DOHH2 (cell line): ENCODE measurements at regions not wholly inside any gene's neighbourhood (a gene's known extent, or its start where the extent isn't known, plus 50 kb on each side); places are given as distances from the start of the nearest gene placed in this dataset.

ENCODE experiments used
- EZH2phosphoT487 ChIP-seq: fragments of 200-600 bp; sonication (generic); IDR thresholded peaks from 2 replicates; pipeline ENCODE4 v1.6.1; 2017; ENCODE audit warnings: borderline replicate concordance, mild to moderate bottlenecking, antibody characterized with exemption, low read length, moderate library complexity, mixed read lengths
- TF ChIP-seq, protein P1 (sequence below): fragments of 200-600 bp; sonication (generic); IDR thresholded peaks from one replicate; pipeline ENCODE4 v1.5.1; 2014; ENCODE audit warnings: antibody characterized with exemption, mild to moderate bottlenecking, low read depth, low read length; ENCODE audit not compliant: poor library complexity, severe bottlenecking

DNA sequence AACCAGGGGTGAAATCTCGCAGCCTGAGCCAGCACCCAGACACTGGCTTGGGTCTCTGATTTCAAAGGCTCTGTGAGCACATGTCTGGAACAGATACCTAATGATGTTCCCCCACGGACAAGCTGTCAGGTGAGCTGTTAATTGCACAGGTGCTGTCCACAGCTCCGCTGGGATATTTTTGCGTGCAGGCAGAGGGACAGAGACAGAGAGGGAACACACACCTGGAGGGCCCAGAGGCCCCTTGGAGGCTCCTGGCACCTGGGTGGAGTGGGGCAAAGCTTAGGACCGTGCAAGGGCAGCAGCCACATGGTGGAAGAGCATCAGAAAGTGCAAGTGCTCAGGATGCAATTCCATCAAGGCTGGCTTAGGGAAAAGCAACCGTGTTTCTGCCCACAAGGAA lies 57.3 kb downstream of the ARL6IP4 start:
- TF ChIP-seq, protein P1, sequence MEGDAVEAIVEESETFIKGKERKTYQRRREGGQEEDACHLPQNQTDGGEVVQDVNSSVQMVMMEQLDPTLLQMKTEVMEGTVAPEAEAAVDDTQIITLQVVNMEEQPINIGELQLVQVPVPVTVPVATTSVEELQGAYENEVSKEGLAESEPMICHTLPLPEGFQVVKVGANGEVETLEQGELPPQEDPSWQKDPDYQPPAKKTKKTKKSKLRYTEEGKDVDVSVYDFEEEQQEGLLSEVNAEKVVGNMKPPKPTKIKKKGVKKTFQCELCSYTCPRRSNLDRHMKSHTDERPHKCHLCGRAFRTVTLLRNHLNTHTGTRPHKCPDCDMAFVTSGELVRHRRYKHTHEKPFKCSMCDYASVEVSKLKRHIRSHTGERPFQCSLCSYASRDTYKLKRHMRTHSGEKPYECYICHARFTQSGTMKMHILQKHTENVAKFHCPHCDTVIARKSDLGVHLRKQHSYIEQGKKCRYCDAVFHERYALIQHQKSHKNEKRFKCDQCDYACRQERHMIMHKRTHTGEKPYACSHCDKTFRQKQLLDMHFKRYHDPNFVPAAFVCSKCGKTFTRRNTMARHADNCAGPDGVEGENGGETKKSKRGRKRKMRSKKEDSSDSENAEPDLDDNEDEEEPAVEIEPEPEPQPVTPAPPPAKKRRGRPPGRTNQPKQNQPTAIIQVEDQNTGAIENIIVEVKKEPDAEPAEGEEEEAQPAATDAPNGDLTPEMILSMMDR: no peak
- TF ChIP-seq EZH2phosphoT487: no peak
